Nephron (organoid): ENCODE measurements at regions not wholly inside any gene's neighbourhood (a gene's known extent, or its start where the extent isn't known, plus 50 kb on each side); places are given as distances from the start of the nearest gene placed in this dataset.

Experiments used
- H3K27ac Mint-ChIP-seq, 3 experiments: 2 replicates each; pipeline ENCODE4 v1.8.0; 2020; ENCODE audit warnings: mixed read lengths in 3 of 3, mild to moderate bottlenecking in 2 of 3, moderate library complexity in 1 of 3
- H3K27me3 Mint-ChIP-seq: 2 replicates; pipeline ENCODE4 v1.8.0; 2021; ENCODE audit warnings: low read depth, mild to moderate bottlenecking, moderate library complexity, mixed read lengths
- H3K36me3 Mint-ChIP-seq: 2 replicates; pipeline ENCODE4 v1.8.0; 2020; ENCODE audit warnings: low read depth, mixed read lengths
- H3K4me1 Mint-ChIP-seq: 2 replicates; pipeline ENCODE4 v1.8.0; 2020; ENCODE audit warnings: mixed read lengths
- H3K4me3 Mint-ChIP-seq, 3 experiments: 2 replicates each; pipeline ENCODE4 v1.8.0; 2020; ENCODE audit warnings: mild to moderate bottlenecking in 3 of 3, mixed read lengths in 3 of 3, moderate library complexity in 2 of 3
- H3K9me3 Mint-ChIP-seq: 2 replicates; pipeline ENCODE4 v1.8.0; 2020; ENCODE audit warnings: mixed read lengths
- TF ChIP-seq, protein P1 (sequence below), 3 experiments: fragments of 200-600 bp; sonication (generic); IDR thresholded peaks; one replicate each; pipeline ENCODE4 v1.5.0; 2021; ENCODE audit warnings: antibody characterized with exemption in 3 of 3; ENCODE audit not compliant: unreplicated experiment in 3 of 3

DNA sequence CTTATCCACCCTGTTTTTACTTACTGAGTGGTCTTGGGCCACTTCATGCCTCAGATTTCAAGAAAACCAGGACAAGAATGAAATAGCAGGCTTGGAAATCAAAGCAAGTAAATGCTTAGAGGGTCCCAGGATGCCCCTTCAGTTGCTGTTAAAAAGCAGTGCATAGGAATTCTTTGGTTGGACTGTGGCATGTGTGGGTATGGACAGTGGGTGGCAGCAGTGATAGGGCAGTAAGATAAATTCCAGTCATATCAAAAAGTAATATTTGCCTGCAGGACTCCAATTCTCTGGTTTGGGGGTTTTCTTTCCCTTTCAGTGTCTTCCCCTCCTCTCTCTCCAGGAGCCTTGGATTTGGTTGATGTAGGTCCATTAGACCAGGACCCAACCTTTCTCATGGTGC is 306.7 kb upstream of the CLINT1 start:
- Mint-ChIP-seq H3K27ac (no peak overlapping the region), H3K27me3 (peaks cover 5% of the 10 kb centered on the region), H3K36me3 (no peaks in the 10 kb centered on the region), H3K4me1 (peaks cover 6% of the 10 kb centered on the region), H3K9me3 (no peaks in the 10 kb centered on the region), H3K4me3 (no peak overlapping the region)
- TF ChIP-seq, protein P1, sequence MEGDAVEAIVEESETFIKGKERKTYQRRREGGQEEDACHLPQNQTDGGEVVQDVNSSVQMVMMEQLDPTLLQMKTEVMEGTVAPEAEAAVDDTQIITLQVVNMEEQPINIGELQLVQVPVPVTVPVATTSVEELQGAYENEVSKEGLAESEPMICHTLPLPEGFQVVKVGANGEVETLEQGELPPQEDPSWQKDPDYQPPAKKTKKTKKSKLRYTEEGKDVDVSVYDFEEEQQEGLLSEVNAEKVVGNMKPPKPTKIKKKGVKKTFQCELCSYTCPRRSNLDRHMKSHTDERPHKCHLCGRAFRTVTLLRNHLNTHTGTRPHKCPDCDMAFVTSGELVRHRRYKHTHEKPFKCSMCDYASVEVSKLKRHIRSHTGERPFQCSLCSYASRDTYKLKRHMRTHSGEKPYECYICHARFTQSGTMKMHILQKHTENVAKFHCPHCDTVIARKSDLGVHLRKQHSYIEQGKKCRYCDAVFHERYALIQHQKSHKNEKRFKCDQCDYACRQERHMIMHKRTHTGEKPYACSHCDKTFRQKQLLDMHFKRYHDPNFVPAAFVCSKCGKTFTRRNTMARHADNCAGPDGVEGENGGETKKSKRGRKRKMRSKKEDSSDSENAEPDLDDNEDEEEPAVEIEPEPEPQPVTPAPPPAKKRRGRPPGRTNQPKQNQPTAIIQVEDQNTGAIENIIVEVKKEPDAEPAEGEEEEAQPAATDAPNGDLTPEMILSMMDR (IDR thresholded peaks at IDR 0.05; ENCODE audit: unreplicated experiment in 3 of 3), result no peak

DNA sequence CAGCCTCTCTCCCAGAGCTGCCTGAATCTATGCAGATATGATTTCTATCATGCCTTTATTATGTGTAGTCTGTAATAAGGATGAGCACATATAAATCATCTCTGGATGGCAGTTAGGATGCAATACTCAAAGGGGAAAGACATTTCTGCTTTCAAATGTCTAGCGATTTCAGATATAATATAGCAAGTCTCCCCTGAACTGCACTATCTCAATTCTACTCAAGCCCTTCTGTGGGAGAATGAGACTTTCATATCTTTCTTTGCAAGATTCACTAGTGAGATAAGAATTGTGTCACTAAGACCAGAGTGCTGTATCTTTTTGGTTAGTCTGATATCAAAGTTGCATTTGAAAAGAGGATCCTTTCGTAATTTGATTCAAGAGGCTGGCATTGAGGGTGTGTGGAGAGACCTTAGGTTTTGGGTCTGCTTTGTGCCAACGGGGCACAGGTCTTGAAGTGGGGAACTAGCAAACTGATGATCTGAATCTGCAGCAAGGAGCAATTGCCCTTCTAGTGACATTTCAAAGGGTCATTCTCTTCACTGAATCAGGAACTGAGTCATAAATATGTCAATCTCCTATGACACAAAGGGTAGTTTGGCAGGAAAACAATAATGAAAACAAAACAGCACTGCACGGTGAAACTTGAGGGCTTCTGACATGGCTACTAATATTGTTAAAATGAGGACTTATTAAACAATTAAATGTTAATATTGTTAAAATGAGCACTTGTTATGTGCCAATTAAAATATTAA is 305.5 kb upstream of the CLINT1 start:
- TF ChIP-seq, protein P1 (IDR thresholded peaks at IDR 0.05; ENCODE audit: unreplicated experiment in 3 of 3), result no peak
- Mint-ChIP-seq H3K9me3 (no peaks in the 10 kb centered on the region), H3K27me3 (peaks cover 5% of the 10 kb centered on the region), H3K4me3 (no peak overlapping the region), H3K36me3 (no peaks in the 10 kb centered on the region), H3K27ac (peak overlapping the region in 2 of 3 experiments; percentile 19 to 28), H3K4me1 (peaks cover 11% of the 10 kb centered on the region)

DNA sequence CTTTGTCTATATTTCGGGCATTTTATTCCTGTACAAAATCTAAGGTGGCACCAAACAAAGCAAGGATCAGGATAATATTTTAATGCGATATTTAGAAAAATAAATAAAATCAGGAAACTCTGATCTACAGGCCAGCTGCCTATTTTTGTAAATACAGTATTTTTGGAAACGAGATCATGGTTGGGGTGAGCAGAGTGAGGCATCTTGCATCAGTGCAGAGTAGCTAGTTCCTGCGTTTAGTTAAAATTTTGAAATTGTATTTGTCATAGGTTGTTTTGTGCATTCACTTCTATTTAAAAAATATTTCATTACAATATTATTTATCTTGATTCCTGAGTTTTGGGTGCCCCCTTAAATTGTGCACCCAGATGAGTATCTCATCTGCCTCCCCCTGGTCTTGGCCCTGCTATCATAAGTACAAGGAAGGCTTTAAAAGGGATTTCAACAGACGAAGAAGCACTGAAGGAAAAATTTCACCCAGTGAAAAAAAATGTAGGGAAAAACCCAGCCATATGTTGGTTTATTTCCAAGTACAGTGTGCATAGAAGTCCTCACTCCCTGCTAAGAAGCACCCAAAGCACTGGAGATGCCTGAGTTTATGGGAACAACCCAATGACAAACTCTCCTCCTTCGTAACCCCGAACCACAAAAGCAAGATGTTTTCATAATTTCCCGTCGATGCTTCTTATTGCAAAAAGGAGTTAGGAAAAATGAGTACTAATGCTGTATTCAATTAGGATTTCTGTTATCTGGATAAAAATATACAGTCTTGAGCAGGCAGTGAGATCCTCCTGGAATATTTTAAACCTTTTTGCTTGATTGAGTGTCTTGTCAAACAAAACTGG is 304.7 kb upstream of the CLINT1 start:
- TF ChIP-seq, protein P1 (IDR thresholded peaks at IDR 0.05; ENCODE audit: unreplicated experiment in 3 of 3), result no peak
- Mint-ChIP-seq H3K27me3 (no peaks in the 10 kb centered on the region), H3K27ac (peak overlapping the region; percentile 19 to 37 (median 28)), H3K36me3 (no peaks in the 10 kb centered on the region), H3K4me3 (no peak overlapping the region), H3K4me1 (peaks cover 17% of the 10 kb centered on the region), H3K9me3 (no peaks in the 10 kb centered on the region)

DNA sequence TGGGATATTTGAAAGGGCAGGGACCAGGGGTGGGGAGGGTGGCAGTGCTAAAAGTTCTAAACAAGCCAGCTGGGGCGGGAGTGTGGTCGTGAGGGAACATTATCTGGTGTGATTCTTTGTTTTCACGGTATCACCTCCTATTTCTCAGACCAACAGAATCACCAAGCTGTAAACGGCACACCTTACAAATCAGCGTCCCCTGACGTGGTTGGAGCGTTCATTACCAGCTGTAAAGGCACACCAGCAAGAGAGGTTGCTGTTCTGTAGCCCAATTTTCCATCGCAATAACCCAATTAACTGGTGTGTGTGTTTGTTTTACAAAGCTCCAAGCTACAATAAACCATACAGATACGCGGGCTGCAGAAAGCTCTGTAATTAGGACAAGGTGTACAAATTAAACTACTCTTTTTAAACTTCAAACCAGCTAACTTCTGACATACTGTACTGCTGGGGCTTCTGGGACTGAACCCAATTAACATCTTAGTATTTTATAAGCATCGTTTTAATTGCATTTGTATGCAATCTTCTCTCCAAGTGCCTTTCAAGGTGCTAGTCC is 303.6 kb upstream of the CLINT1 start:
- Mint-ChIP-seq H3K4me3 (no peak overlapping the region), H3K27me3 (no peaks in the 10 kb centered on the region), H3K27ac (no peak overlapping the region), H3K36me3 (no peaks in the 10 kb centered on the region), H3K4me1 (peaks cover 27% of the 10 kb centered on the region), H3K9me3 (no peaks in the 10 kb centered on the region)
- TF ChIP-seq, protein P1 (IDR thresholded peaks at IDR 0.05; ENCODE audit: unreplicated experiment in 3 of 3), result no peak

DNA sequence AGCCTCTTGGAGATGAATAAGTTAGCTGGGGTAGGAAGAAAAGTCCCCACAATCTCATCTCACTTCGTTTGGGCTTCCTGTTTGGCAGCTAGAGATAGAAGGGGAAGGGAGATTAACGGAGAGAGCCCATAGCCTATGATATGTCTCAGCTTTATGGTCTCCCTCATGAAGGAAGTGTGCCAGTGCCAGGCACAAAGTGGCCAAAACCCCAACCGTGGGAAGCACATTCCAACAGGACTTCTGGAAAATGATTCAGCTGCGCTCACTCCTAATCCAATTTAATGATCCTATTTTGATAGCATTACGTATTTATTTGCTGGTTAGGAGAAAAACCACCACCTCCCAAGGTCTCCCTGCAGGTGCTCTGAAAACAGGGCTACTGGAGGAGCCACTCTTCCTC is 303.1 kb upstream of the CLINT1 start:
- Mint-ChIP-seq H3K36me3 (no peaks in the 10 kb centered on the region), H3K4me1 (peaks cover 27% of the 10 kb centered on the region), H3K27me3 (no peaks in the 10 kb centered on the region), H3K27ac (no peak overlapping the region), H3K9me3 (no peaks in the 10 kb centered on the region), H3K4me3 (no peak overlapping the region)
- TF ChIP-seq, protein P1 (IDR thresholded peaks at IDR 0.05; ENCODE audit: unreplicated experiment in 3 of 3), result no peak
